ENCODE measurements at regions not wholly inside any gene's neighbourhood (a gene's known extent, or its start where the extent isn't known, plus 50 kb on each side); places are given as distances from the start of the nearest gene placed in this dataset.

GRCh38 chr9:12625844-12626243, 67.3 kb upstream of the TYRP1 start:
- TF ChIP-seq EZH2 (IDR thresholded peaks at IDR 0.05; ENCODE audit: low read length, unreplicated experiment), result no peak
- TF ChIP-seq CTCF (conservative IDR thresholded peaks at IDR 0.05; ENCODE audit: low read depth, low read length), result no peak
